ENCODE measurements at regions not wholly inside any gene's neighbourhood (a gene's known extent, or its start where the extent isn't known, plus 50 kb on each side); places are given as distances from the start of the nearest gene placed in this dataset.
"Not testable (repeated sequence)": the region's sequence is repeated elsewhere in the genome, so short reads cannot be mapped to it uniquely, and the experiment has no call there.

DNA sequence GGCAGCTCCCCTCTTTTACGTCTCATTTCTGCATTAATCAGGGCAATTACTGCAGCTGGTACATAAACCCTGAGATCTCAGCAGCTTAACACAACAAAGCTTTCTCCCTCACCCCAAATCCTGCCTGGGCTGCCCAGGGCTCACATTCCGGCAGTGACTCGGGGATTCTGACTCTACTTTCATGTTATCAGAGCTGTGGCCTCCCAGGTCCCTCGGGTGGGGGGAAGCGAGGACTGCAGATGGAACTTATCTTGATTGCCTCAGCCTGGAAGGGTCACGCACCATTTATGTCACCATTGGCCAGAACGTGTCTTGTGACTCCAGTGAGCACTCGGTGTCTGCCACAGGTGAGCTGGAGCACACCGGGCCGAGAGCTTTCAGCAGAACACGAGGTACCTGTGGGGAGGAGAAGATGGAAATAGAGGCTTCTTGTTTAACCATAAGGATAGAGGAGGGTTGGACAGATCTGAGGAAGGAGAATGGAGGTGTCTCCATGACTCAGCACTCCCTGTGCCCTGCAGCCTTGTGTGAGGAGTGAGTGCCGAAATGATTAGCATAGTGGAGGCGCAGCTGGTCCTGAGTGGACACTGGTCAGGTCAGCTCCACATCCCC, 88.5 kb upstream of the EXOC2 start:
- H3K4me3 Mint-ChIP-seq = no peak overlapping the region
- no peak for DNase-seq (ENCODE audit: low read depth, low spot score)
- no peaks in the 10 kb centered on the region for H3K4me1 Mint-ChIP-seq
- H3K36me3 Mint-ChIP-seq (ENCODE audit: low read depth) = no peaks in the 10 kb centered on the region
- no peaks in the 10 kb centered on the region for H3K27me3 Mint-ChIP-seq (ENCODE audit: low read depth)
- no peak for TF ChIP-seq CTCF (conservative IDR thresholded peaks at IDR 0.05)
- peaks cover 2% of the 10 kb centered on the region for H3K9me3 Mint-ChIP-seq
- H3K27ac Mint-ChIP-seq (ENCODE audit: unreplicated experiment) = no peak overlapping the region

GRCh38 chr6:780706-781105, 87.8 kb upstream of the EXOC2 start:
- no peak overlapping the region for H3K27ac Mint-ChIP-seq (ENCODE audit: unreplicated experiment)
- H3K27me3 Mint-ChIP-seq (ENCODE audit: low read depth) = no peaks in the 10 kb centered on the region
- H3K4me1 Mint-ChIP-seq = no peaks in the 10 kb centered on the region
- no peak for TF ChIP-seq CTCF (conservative IDR thresholded peaks at IDR 0.05)
- peaks cover 2% of the 10 kb centered on the region for H3K9me3 Mint-ChIP-seq
- no peaks in the 10 kb centered on the region for H3K36me3 Mint-ChIP-seq (ENCODE audit: low read depth)
- no peak overlapping the region for H3K4me3 Mint-ChIP-seq
- no peak for DNase-seq (ENCODE audit: low read depth, low spot score)

DNA sequence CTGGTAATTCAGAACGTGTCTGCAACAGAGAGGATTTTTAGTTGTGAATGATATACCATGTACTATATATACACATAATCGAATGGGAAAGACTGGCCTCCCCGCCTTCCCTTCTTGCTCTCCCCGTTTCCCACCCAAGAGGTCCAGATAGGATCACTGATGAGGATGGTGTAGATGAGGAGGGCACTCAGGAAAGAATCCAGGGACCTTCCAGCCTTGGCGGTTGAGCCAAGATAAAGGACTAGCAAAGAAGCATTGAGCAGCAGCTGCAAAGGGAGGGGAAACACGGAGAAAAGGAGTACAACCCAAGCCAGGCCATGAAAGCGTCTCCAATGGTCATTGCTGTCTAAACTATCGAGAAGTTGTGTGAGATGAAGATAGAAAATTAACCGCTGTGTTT, 84.0 kb upstream of the EXOC2 start:
- Mint-ChIP-seq H3K9me3 (no peaks in the 10 kb centered on the region), H3K27me3 (ENCODE audit: low read depth) (no peaks in the 10 kb centered on the region), H3K4me3 (no peak overlapping the region), H3K27ac (ENCODE audit: unreplicated experiment) (no peak overlapping the region), H3K36me3 (ENCODE audit: low read depth) (no peaks in the 10 kb centered on the region), H3K4me1 (no peaks in the 10 kb centered on the region)
- TF ChIP-seq CTCF (conservative IDR thresholded peaks at IDR 0.05) = no peak
- DNase-seq (ENCODE audit: low read depth, low spot score) = no peak

- H3K27me3 Mint-ChIP-seq (ENCODE audit: low read depth) = no peaks in the 10 kb centered on the region
- H3K27ac Mint-ChIP-seq (ENCODE audit: unreplicated experiment) = no peak overlapping the region
- H3K36me3 Mint-ChIP-seq (ENCODE audit: low read depth) = no peaks in the 10 kb centered on the region
- H3K4me3 Mint-ChIP-seq = no peak overlapping the region
- no peak for DNase-seq (ENCODE audit: low read depth, low spot score)
- no peaks in the 10 kb centered on the region for H3K9me3 Mint-ChIP-seq
- no peak for TF ChIP-seq CTCF (conservative IDR thresholded peaks at IDR 0.05)
- H3K4me1 Mint-ChIP-seq = no peaks in the 10 kb centered on the region
These were observed 83.6 kb upstream of the EXOC2 start for GRCh38 chr6:776528-776931.

- no peaks in the 10 kb centered on the region for H3K4me1 Mint-ChIP-seq
- DNase-seq (ENCODE audit: low read depth, low spot score) = no peak
- no peak for TF ChIP-seq CTCF (conservative IDR thresholded peaks at IDR 0.05)
- no peaks in the 10 kb centered on the region for H3K36me3 Mint-ChIP-seq (ENCODE audit: low read depth)
- H3K27me3 Mint-ChIP-seq (ENCODE audit: low read depth) = no peaks in the 10 kb centered on the region
- H3K9me3 Mint-ChIP-seq = no peaks in the 10 kb centered on the region
- H3K27ac Mint-ChIP-seq (ENCODE audit: unreplicated experiment) = no peak overlapping the region
- no peak overlapping the region for H3K4me3 Mint-ChIP-seq
These were observed 82.9 kb upstream of the EXOC2 start for GRCh38 chr6:775863-776262.

DNA sequence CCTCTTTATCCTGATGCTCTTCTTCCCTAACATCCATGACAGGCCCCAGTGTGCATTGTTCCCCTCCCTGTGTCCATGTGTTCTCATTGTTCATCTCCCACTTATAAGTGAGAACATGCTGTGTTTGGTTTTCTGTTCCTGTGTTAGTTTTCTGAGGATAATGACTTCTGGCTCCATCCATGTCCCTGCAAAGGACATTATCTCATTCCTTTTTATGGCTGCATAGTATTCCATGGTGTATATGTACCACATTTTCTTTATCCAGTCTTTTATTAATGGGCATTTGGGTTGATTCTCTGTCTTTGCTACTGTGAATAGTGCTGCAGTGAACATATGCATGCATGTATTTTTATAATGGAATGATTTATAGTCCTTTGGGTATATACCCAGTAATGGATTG, 78.7 kb upstream of the EXOC2 start:
- H3K4me3 Mint-ChIP-seq; H3K4me1 Mint-ChIP-seq; H3K9me3 Mint-ChIP-seq; H3K36me3 Mint-ChIP-seq (ENCODE audit: low read depth); H3K27ac Mint-ChIP-seq (ENCODE audit: unreplicated experiment); DNase-seq (ENCODE audit: low read depth, low spot score): not testable (repeated sequence)
- peaks cover 21% of the 10 kb centered on the region for H3K27me3 Mint-ChIP-seq (ENCODE audit: low read depth)
